GM18873 (cell line): ENCODE measurements at regions not wholly inside any gene's neighbourhood (a gene's known extent, or its start where the extent isn't known, plus 50 kb on each side); places are given as distances from the start of the nearest gene placed in this dataset.

Experiments
- ATAC-seq: cut with Tn5 transposase; IDR thresholded peaks from one replicate; pipeline ENCODE4 v1.9.1; 2021; ENCODE audit warnings: mild to moderate bottlenecking, moderate library complexity, moderate number of reproducible peaks; ENCODE audit not compliant: unreplicated experiment, low FRiP score

DNA sequence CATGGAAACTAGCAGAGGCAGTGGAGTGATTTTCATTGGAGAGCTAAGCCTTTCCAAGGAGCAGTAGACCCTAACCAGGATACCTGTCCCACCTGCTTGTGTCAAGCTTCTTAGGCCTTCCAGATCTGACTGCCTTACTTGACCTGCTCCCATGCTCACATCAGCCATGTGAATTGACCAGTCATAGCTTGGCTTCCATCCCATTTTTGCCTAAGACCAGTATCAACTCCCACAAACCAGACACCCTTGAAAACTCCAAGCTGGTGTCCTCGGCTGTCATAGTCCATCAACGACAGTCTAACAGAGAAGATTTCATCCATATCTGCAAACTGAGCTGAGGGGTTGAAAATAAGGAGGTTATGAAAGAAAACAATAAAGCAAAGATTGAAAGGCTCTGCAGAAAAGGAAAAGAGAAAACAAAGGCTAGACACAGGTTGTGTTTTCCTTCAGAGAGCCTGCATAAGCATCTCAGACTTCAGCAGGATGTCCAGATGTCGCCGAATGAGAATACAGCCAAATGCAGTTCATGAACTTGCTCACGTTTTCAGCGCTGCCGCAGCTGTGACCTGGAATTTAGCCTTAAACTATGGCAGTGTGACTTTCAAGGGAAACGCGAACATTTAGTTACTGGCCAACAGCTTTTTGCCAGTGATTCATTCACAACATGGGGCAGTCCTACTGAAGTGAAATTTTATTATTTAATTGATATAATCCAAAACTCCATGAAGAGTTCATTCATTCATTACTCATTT is 868.1 kb upstream of the ID2 start:
- ATAC-seq: no peak

- ATAC-seq: no peak
Observed at GRCh38 chr2:7815726-7816125, 866.1 kb upstream of the ID2 start.

GRCh38 chr2:7816233-7816632 is 865.6 kb upstream of the ID2 start:
- ATAC-seq: no peak

- ATAC-seq: no peak
Observed at GRCh38 chr2:7816944-7817343, 864.9 kb upstream of the ID2 start.

- no peak for ATAC-seq
Observed at GRCh38 chr2:7819316-7819715, 862.5 kb upstream of the ID2 start.

GRCh38 chr2:7819850-7820249 is 862.0 kb upstream of the ID2 start:
- no peak for ATAC-seq

DNA sequence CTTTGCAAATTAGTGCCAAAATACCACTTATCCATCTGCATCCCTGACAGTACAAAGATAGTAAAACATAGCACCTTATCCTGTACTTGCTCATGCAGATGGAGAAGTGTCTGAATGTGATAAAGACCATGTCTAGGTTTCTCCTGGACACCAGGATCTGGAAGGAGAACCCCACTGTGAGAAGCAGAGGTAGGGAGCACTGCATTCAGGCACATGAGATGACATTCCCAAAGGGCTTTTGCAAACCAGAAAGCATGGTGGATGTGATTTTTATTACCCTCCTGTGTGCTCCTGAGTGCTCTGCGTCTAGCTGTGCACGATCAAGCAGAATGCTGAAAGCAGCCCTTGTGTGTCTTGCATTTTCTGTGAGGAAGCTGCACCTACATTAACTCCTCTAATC is 857.6 kb upstream of the ID2 start:
- no peak for ATAC-seq

GRCh38 chr2:7825591-7826312 is 856.1 kb upstream of the ID2 start:
- ATAC-seq: no peak

DNA sequence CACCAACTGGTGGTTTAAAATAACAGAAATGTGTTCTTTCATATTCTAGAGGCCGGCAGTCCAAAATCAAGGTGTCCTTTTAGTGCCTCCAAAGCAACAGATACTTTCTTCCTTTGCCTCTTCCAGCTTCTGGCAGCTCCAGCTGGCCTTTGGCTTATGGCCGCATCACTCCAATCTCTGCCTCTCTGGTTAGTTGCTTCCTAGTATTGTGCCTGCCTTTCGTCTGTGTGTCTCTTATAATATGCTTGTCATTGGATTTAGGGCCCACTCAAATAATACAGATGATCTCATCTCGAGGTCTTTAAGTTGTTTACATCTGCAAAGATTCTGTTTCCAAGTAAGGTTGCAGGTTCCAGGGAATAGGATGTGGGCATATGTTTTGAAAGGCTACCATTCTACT is 855.2 kb upstream of the ID2 start:
- ATAC-seq: no peak

GRCh38 chr2:7829241-7829640 is 852.6 kb upstream of the ID2 start:
- ATAC-seq: no peak

DNA sequence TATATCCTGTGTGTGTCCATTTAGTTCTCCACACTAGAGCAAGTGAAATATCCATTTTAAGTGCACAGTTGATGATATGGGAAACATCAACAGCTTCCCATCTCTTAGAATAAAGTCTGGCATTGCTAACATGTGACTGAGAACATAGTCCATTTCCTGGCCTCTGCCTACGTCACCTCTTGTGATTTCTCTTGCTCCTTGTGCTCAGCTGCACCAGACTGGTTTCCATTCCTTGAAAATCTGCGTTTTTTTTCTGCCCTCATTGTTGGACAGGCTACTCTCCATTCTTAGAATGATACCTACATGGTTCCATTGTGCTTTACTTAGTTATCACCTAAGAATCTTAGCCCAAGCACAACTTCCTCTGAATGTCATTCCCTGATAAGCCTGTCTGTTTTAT is 851.2 kb upstream of the ID2 start:
- ATAC-seq: no peak

GRCh38 chr2:7835151-7835550 is 846.7 kb upstream of the ID2 start:
- ATAC-seq: no peak

GRCh38 chr2:7835693-7836680 is 845.9 kb upstream of the ID2 start:
- ATAC-seq: no peak

- no peak for ATAC-seq
Observed at GRCh38 chr2:7837237-7837760, 844.6 kb upstream of the ID2 start.

DNA sequence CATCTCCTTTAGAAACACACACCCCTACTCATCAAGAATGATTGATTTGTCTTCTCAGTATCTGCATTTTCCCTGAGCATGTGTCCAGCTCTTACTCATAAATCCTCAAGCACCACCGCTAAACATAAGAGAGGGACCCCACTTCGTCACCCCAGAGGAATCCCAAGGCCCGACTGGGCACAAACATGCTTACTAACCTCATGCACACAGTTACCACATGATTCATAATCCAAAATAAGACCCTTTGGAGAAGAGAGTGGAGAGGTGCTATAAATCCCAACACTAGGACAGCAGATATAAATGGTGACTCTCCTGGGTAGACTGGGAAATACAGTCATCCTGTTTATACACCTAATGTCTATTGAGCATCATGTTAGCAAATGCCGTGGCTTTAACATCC is 843.2 kb upstream of the ID2 start:
- ATAC-seq: no peak

DNA sequence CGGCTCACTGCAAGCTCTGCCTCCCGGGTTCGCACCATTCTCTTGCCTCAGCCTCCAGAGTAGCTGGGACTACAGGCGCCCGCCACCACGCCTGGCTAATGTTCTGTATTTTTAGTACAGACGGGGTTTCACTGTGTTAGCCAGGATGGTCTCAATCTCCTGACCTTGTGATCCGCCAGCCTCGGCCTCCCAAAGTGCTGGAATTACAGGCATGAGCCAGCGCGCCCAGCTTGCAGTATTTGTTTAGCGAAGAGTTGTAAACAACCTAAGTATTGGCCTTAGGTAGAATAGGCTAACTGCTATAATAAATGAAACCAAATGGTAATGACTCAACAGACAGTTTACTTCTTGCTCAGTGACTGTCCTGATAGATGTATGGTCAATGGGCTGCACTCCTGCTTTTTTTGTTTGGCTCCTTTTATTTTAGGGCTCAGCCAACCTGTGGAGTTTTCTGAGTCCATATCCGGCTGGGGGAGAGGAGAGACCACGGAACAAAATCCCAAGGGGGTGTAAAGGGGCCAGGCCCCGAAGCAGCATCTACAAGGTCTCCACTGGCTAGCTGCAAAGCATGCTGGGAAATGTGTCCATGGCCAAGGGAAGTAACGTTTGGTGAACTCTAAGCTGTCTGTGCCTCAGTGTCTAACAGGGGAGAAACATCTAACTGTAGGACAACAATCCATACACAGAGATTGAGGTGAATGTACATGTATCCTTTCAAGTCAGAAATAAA is 841.0 kb upstream of the ID2 start:
- ATAC-seq: no peak

DNA sequence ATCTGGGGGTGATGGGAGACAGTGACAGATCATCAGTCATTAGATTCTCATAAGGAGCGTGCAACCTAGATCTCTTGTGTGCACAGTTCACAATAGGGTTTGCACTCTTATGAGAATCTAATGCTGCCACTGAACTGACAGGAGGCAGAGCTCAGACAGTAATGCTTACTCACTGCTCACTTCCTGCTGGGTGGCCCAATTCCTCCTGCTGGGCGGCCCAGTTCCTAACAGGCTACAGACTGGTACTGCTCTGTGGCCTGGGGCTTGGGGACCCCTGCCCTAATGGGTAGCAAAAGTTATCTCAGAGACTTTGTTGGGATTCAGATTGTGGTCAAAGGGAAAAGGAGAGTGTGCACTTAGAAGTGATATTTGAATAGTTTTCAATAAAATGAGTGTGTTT is 840.1 kb upstream of the ID2 start:
- no peak for ATAC-seq

GRCh38 chr2:7844414-7844965 is 837.4 kb upstream of the ID2 start:
- no peak for ATAC-seq

DNA sequence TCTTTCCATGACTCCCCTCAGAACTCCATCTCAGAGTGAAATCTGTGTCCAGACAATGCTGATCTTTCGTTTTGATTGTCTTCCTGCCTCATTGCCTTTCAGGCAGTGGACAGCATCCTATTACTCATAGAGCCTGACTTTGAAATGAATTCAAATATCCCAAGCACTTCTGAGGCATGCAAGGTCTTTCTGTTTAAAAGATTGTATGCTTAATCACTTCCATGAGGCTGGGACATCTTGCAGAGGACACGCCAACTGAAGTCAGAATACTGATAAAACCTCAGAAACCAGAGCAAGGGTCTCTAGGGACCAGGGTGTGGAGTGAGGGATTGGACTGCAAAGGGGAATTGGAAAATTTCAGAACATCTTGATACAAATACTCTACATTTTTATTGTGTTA is 836.5 kb upstream of the ID2 start:
- no peak for ATAC-seq

GRCh38 chr2:7846607-7847006 is 835.2 kb upstream of the ID2 start:
- no peak for ATAC-seq
